SKM-1 (cell line): ENCODE measurements at regions not wholly inside any gene's neighbourhood (a gene's known extent, or its start where the extent isn't known, plus 50 kb on each side); places are given as distances from the start of the nearest gene placed in this dataset.
"Not testable (repeated sequence)": the region's sequence is repeated elsewhere in the genome, so short reads cannot be mapped to it uniquely, and the experiment has no call there.

Experiments
- DNase-seq: peaks from one replicate; lab custom pipeline; 2025; ENCODE audit not compliant: unreplicated experiment; lab: John Stamatoyannopoulos, UW

- DNase-seq = no peak
Observed at GRCh38 chr4:153873741-153874140, 84.9 kb upstream of the SFRP2 start.

- DNase-seq = not testable (repeated sequence)
Observed at GRCh38 chr4:153866766-153867165, 77.9 kb upstream of the SFRP2 start.

GRCh38 chr4:153852501-153852900 lies 63.6 kb upstream of the SFRP2 start:
- no peak for DNase-seq

GRCh38 chr4:153850533-153851280 lies 61.8 kb upstream of the SFRP2 start:
- no peak for DNase-seq

- DNase-seq = no peak
Observed at GRCh38 chr4:153844144-153844543, 55.3 kb upstream of the SFRP2 start.
